H1 (cell line): ENCODE measurements at regions not wholly inside any gene's neighbourhood (a gene's known extent, or its start where the extent isn't known, plus 50 kb on each side); places are given as distances from the start of the nearest gene placed in this dataset.

Experiments
- CTCF ChIA-PET: fragments of 300-600 bp; sonication (Branson Sonifier 250); formaldehyde crosslinking; loops from one replicate; lab custom pipeline; 2021; ENCODE audit not compliant: partially characterized antibody; lab: Charles Lee
- POLR2A ChIA-PET: fragments of 300-600 bp; sonication (Branson Sonifier 250); formaldehyde crosslinking; loops from one replicate; lab custom pipeline; 2021; ENCODE audit warnings: inconsistent platforms; ENCODE audit not compliant: partially characterized antibody; lab: Charles Lee
- DNase-seq, 2 experiments: peaks; one replicate each; pipeline versions ENCODE4 v3.0.0 to v3.0.0-alpha.2; 2010 to 2022; ENCODE audit warnings: low spot score in 2 of 2, low read depth in 1 of 2, mixed read lengths in 1 of 2
- FAIRE-seq: peaks from 2 replicates; lab custom pipeline; 2011; peaks lifted over from hg19 to GRCh38; lab: Jason Lieb, UNC
- H2AFZ ChIP-seq: 2 replicates; pipeline ENCODE4 v1.8.1; 2012; ENCODE audit warnings: low read length, inconsistent platforms
- H2AK5ac ChIP-seq: 2 replicates; pipeline ENCODE4 v1.6.1; 2013; ENCODE audit warnings: low read depth, low read length
- H2BK120ac ChIP-seq: replicated peaks from 2 replicates; pipeline ENCODE3; 2013; ENCODE audit warnings: low read depth, low read length, inconsistent platforms
- H2BK12ac ChIP-seq: 2 replicates; pipeline ENCODE4 v1.6.1; 2013; ENCODE audit warnings: low read depth, low read length
- H2BK15ac ChIP-seq: 2 replicates; pipeline ENCODE4 v1.6.1; 2013; ENCODE audit warnings: low read length
- H2BK20ac ChIP-seq: 2 replicates; pipeline ENCODE4 v1.6.1; 2013; ENCODE audit warnings: low read length
- H2BK5ac ChIP-seq: 2 replicates; pipeline ENCODE4 v1.6.1; 2013; ENCODE audit warnings: low read depth, low read length
- H3K14ac ChIP-seq: 2 replicates; pipeline ENCODE4 v1.6.1; 2013; ENCODE audit warnings: inconsistent platforms; ENCODE audit not compliant: insufficient read length
- H3K18ac ChIP-seq: 2 replicates; pipeline ENCODE4 v1.6.1; 2013; ENCODE audit warnings: low read length; ENCODE audit errors: extremely low read depth
- H3K23ac ChIP-seq: 2 replicates; pipeline ENCODE4 v1.6.1; 2013; ENCODE audit warnings: inconsistent platforms; ENCODE audit not compliant: insufficient read length
- H3K23me2 ChIP-seq: 2 replicates; pipeline ENCODE4 v1.6.1; 2013; ENCODE audit warnings: low read depth, low read length
- H3K27ac ChIP-seq: 2 replicates; pipeline ENCODE4 v1.6.1; 2011; ENCODE audit warnings: low read depth, low read length, inconsistent platforms
- H3K27me3 ChIP-seq, 4 experiments: replicated peaks in 1 of 4; 1 replicate in 1 of 4; 2 replicates in 3 of 4; pipeline versions ENCODE4 v1.6.1 to v1.8.1; 2011 to 2013; ENCODE audit warnings: low read length in 3 of 4, mild to moderate bottlenecking in 3 of 4, inconsistent platforms in 2 of 4, mixed read lengths in 2 of 4, moderate library complexity in 1 of 4; ENCODE audit not compliant: control insufficient read depth in 3 of 4, insufficient read depth in 3 of 4; ENCODE audit errors: extremely low read depth in 1 of 4
- H3K36me3 ChIP-seq, 4 experiments: 2 replicates each; pipeline versions ENCODE4 v1.6.1 to v1.8.1; 2011 to 2013; ENCODE audit warnings: mild to moderate bottlenecking in 4 of 4, low read length in 3 of 4, moderate library complexity in 2 of 4, control low read depth in 1 of 4, inconsistent platforms in 1 of 4; ENCODE audit not compliant: insufficient read depth in 4 of 4, control insufficient read depth in 2 of 4
- H3K4ac ChIP-seq: replicated peaks from 2 replicates; pipeline ENCODE3; 2013; ENCODE audit warnings: low read length, low read depth, mixed read lengths, inconsistent platforms; ENCODE audit not compliant: insufficient read length
- H3K4me1 ChIP-seq, 4 experiments: replicated peaks in 1 of 4; 1 replicate in 1 of 4; 2 replicates in 3 of 4; pipeline versions ENCODE4 v1.6.1 to v1.8.1; 2011 to 2013; ENCODE audit warnings: low read length in 3 of 4, inconsistent platforms in 2 of 4, mixed read lengths in 1 of 4; ENCODE audit not compliant: insufficient read depth in 4 of 4, control insufficient read depth in 3 of 4
- H3K4me2 ChIP-seq, 2 experiments: 2 replicates each; pipeline versions ENCODE4 v1.6.1 to v1.8.1; 2011 to 2013; ENCODE audit warnings: low read depth in 2 of 2, low read length in 2 of 2, control low read depth in 1 of 2, inconsistent platforms in 1 of 2, mild to moderate bottlenecking in 1 of 2; ENCODE audit not compliant: insufficient read depth in 1 of 2
- H3K4me3 ChIP-seq, 4 experiments: fragments of 200-600, 300-600 bp in 1 of 4; sonication (generic), shearing (Covaris generic), sonication (Bioruptor Twin) in 1 of 4; 2 replicates each; pipeline versions ENCODE4 v1.5.1 to v1.8.1; 2011 to 2016; ENCODE audit warnings: low read length in 4 of 4, low read depth in 3 of 4, control low read depth in 2 of 4, inconsistent platforms in 2 of 4, mild to moderate bottlenecking in 2 of 4, mixed read lengths in 1 of 4, moderate library complexity in 1 of 4; ENCODE audit not compliant: insufficient read depth in 2 of 4; ENCODE audit errors: extremely low read depth in 1 of 4
- H3K56ac ChIP-seq: replicated peaks from 2 replicates; pipeline ENCODE3; 2013; ENCODE audit warnings: low read depth, mild to moderate bottlenecking, mixed read lengths, low read length, inconsistent platforms; ENCODE audit not compliant: insufficient read length
- H3K79me1 ChIP-seq: 2 replicates; pipeline ENCODE4 v1.6.1; 2013; ENCODE audit warnings: low read depth, low read length, control low read depth
- H3K79me2 ChIP-seq, 2 experiments: 2 replicates each; pipeline versions ENCODE4 v1.6.1 to v1.8.1; 2012 to 2013; ENCODE audit warnings: low read length in 2 of 2, mild to moderate bottlenecking in 2 of 2, inconsistent platforms in 1 of 2; ENCODE audit not compliant: insufficient read depth in 2 of 2, control insufficient read depth in 1 of 2
- H3K9ac ChIP-seq, 4 experiments: replicated peaks in 1 of 4; 1 replicate in 1 of 4; 2 replicates in 3 of 4; pipeline versions ENCODE4 v1.6.1 to v1.8.1; 2011 to 2013; ENCODE audit warnings: low read depth in 3 of 4, low read length in 3 of 4, control low read depth in 2 of 4, mild to moderate bottlenecking in 2 of 4, moderate library complexity in 2 of 4, inconsistent platforms in 1 of 4; ENCODE audit errors: extremely low read depth in 1 of 4
- H3K9me3 ChIP-seq, 2 experiments: 2 replicates each; pipeline versions ENCODE4 v1.6.1 to v1.8.1; 2012 to 2013; ENCODE audit warnings: mild to moderate bottlenecking in 2 of 2, moderate library complexity in 2 of 2, control low read depth in 1 of 2, inconsistent platforms in 1 of 2, low read depth in 1 of 2, low read length in 1 of 2, mixed read lengths in 1 of 2; ENCODE audit not compliant: insufficient read depth in 2 of 2
- H4K20me1 ChIP-seq, 2 experiments: replicated peaks in 1 of 2; 2 replicates each; pipeline versions ENCODE3 to v1.8.1; 2011 to 2013; ENCODE audit warnings: inconsistent platforms in 2 of 2, low read length in 2 of 2, mild to moderate bottlenecking in 1 of 2; ENCODE audit not compliant: insufficient read depth in 2 of 2, control insufficient read depth in 1 of 2
- H4K5ac ChIP-seq: 2 replicates; pipeline ENCODE4 v1.6.1; 2013; ENCODE audit warnings: low read length, low read depth, mixed read lengths, inconsistent platforms; ENCODE audit not compliant: insufficient read length
- H4K8ac ChIP-seq: 2 replicates; pipeline ENCODE4 v1.8.0; 2013; ENCODE audit warnings: mild to moderate bottlenecking, moderate library complexity, low read length, inconsistent platforms; ENCODE audit not compliant: insufficient read depth; ENCODE audit errors: extremely low read depth
- H4K91ac ChIP-seq: replicated peaks from 2 replicates; pipeline ENCODE3; 2013; ENCODE audit warnings: low read length, mixed read lengths, inconsistent platforms; ENCODE audit not compliant: insufficient read length
- CBX8 ChIP-seq: fragments of 300-800, 300-1000 bp; sonication (generic); IDR thresholded peaks from 2 replicates; pipeline ENCODE4 v1.7.1; 2016; ENCODE audit warnings: low read depth, low read length, borderline replicate concordance
- CEBPB ChIP-seq: IDR thresholded peaks from 2 replicates; pipeline ENCODE4 v1.6.1; 2012; ENCODE audit warnings: low read depth, low read length
- CHD2 ChIP-seq: IDR thresholded peaks from 2 replicates; pipeline ENCODE4 v1.6.1; 2012; ENCODE audit warnings: low read length, improper control_type of control experiment
- CREB1 ChIP-seq: IDR thresholded peaks from 2 replicates; pipeline ENCODE4 v1.6.1; 2012; ENCODE audit warnings: inconsistent platforms
- EZH2 ChIP-seq: fragments of 200-600 bp; sonication (generic); IDR thresholded peaks from 2 replicates; pipeline ENCODE4 v1.7.1; 2012; ENCODE audit warnings: low read depth, mild to moderate bottlenecking, moderate library complexity, low read length, inconsistent platforms; ENCODE audit not compliant: severe bottlenecking
- KDM1A ChIP-seq: fragments of 200-600, 300-600 bp; sonication (generic); IDR thresholded peaks from 2 replicates; pipeline ENCODE4 v1.7.1; 2016; ENCODE audit warnings: mild to moderate bottlenecking, low read length, borderline replicate concordance
- NANOG ChIP-seq: IDR thresholded peaks from 2 replicates; pipeline ENCODE4 v1.6.1; 2011; ENCODE audit warnings: low read length, low read depth, mild to moderate bottlenecking, inconsistent platforms; ENCODE audit not compliant: insufficient read depth, poor library complexity, severe bottlenecking
- NRF1 ChIP-seq: IDR thresholded peaks from 2 replicates; pipeline ENCODE4 v1.6.1; 2011; ENCODE audit warnings: mild to moderate bottlenecking, low read depth, low read length, improper control_type of control experiment
- RNF2 ChIP-seq: fragments of 200-900, 300-1000 bp; sonication (generic); IDR thresholded peaks from 2 replicates; pipeline ENCODE4 v1.7.1; 2016; ENCODE audit warnings: borderline replicate concordance, low read depth, mild to moderate bottlenecking, antibody characterized with exemption, low read length; ENCODE audit not compliant: poor library complexity, severe bottlenecking; ENCODE audit errors: missing control alignments
- SAP30 ChIP-seq: fragments of 300-600 bp; sonication (generic); IDR thresholded peaks from 2 replicates; pipeline ENCODE4 v1.7.1; 2012; ENCODE audit warnings: low read length, moderate library complexity, mild to moderate bottlenecking, inconsistent platforms; ENCODE audit not compliant: insufficient read depth, insufficient replicate concordance
- SIN3A ChIP-seq, 2 experiments: IDR thresholded peaks in 1 of 2; conservative IDR thresholded peaks in 1 of 2; 2 replicates each; pipeline ENCODE4 v1.6.1; 2011 to 2012; ENCODE audit warnings: low read length in 2 of 2, improper control_type of control experiment in 1 of 2, low read depth in 1 of 2, mild to moderate bottlenecking in 1 of 2
- WGBS, 2 experiments: shearing (Covaris generic) in 1 of 2; methylation state at CpG; one replicate each; pipeline versions ENCODE4 v1.1.6 to v1.1.7; 2013 to 2015; ENCODE audit warnings: low lambda C conversion rate in 2 of 2, mixed read lengths in 2 of 2, inconsistent platforms in 1 of 2, low coverage in 1 of 2, missing lambda C conversion rate in 1 of 2; ENCODE audit not compliant: insufficient replicate concordance in 2 of 2, insufficient coverage in 1 of 2, insufficient read length in 1 of 2; ENCODE audit errors: extremely low coverage in 1 of 2, missing lambda C conversion rate in 1 of 2; 5-methylcytosine and 5-hydroxymethylcytosine counted together
- TF ChIP-seq, protein P1 (sequence below), 3 experiments: IDR thresholded peaks; 1 replicate in 2 of 3; 2 replicates in 1 of 3; pipeline versions ENCODE4 v1.5.1 to v1.6.1; 2011; ENCODE audit warnings: low read length in 3 of 3, mild to moderate bottlenecking in 3 of 3, inconsistent platforms in 2 of 3, low read depth in 1 of 3, moderate library complexity in 1 of 3; ENCODE audit not compliant: insufficient read depth in 1 of 3; ENCODE audit errors: control extremely low read depth in 1 of 3

DNA sequence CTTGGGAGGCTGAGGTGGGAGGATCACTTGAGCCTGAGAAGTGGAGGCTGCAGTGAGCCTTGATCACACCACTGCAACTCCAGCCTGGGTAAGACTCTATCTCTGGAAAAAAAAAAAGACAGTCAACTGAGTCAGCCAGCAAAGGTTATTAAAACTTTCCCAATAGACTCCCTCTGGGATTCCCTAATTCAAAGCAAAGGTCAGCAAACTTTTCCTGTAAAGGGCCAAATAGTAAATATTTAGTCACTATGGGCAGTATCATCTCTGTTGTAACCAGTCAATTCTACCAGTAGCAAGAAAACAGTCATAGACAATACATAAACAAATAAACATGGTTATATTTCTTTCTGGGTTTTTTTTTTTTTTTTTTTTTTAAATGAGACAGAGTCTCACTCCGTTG lies 122.5 kb downstream of the IPO8 start:
- no CpG with 5 or more reads among the region's 1 CpG for WGBS, 2 experiments
- no peak overlapping the region for H2BK5ac ChIP-seq
- no peak for TF ChIP-seq SIN3A (conservative IDR thresholded peaks at IDR 0.05 in 1 of 2, IDR thresholded peaks at IDR 0.05 in 1 of 2; ENCODE audit: low read depth in 1 of 2, low read length in 2 of 2)
- no peak for TF ChIP-seq CHD2
- no peak for TF ChIP-seq SAP30
- no peak for TF ChIP-seq NANOG
- TF ChIP-seq, protein P1, sequence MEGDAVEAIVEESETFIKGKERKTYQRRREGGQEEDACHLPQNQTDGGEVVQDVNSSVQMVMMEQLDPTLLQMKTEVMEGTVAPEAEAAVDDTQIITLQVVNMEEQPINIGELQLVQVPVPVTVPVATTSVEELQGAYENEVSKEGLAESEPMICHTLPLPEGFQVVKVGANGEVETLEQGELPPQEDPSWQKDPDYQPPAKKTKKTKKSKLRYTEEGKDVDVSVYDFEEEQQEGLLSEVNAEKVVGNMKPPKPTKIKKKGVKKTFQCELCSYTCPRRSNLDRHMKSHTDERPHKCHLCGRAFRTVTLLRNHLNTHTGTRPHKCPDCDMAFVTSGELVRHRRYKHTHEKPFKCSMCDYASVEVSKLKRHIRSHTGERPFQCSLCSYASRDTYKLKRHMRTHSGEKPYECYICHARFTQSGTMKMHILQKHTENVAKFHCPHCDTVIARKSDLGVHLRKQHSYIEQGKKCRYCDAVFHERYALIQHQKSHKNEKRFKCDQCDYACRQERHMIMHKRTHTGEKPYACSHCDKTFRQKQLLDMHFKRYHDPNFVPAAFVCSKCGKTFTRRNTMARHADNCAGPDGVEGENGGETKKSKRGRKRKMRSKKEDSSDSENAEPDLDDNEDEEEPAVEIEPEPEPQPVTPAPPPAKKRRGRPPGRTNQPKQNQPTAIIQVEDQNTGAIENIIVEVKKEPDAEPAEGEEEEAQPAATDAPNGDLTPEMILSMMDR (IDR thresholded peaks at IDR 0.05; ENCODE audit: control extremely low read depth in 1 of 3, insufficient read depth in 1 of 3, low read depth in 1 of 3, low read length in 3 of 3) = no peak
- no peak for TF ChIP-seq EZH2
- no peak for TF ChIP-seq NRF1
- TF ChIP-seq CBX8 = no peak
- TF ChIP-seq RNF2 = no peak
- no peak for TF ChIP-seq CEBPB
- TF ChIP-seq KDM1A = no peak
- no peak for TF ChIP-seq CREB1

More for the DNA sequence above, 122.5 kb downstream of the IPO8 start:
- no peak overlapping the region for H2BK20ac ChIP-seq
- H3K14ac ChIP-seq = no peak overlapping the region
- no peak overlapping the region for H2BK15ac ChIP-seq
- no peaks in the 10 kb centered on the region for H3K79me2 ChIP-seq
- no peak overlapping the region for H3K27ac ChIP-seq
- no peak overlapping the region for H2AK5ac ChIP-seq
- H3K4me1 ChIP-seq = no peaks in the 10 kb centered on the region
- no peak for DNase-seq
- no peaks in the 10 kb centered on the region for H3K79me1 ChIP-seq
- no peak overlapping the region for H3K18ac ChIP-seq
- H3K9me3 ChIP-seq = no peaks in the 10 kb centered on the region
- H3K9ac ChIP-seq = no peak overlapping the region
- no peaks in the 10 kb centered on the region for H3K27me3 ChIP-seq
- H3K4me3 ChIP-seq = no peak overlapping the region
- H4K8ac ChIP-seq = no peak overlapping the region
- no peak overlapping the region for H2AFZ ChIP-seq
- no peak overlapping the region for H3K4ac ChIP-seq
- H4K20me1 ChIP-seq = no peaks in the 10 kb centered on the region
- H3K56ac ChIP-seq = no peak overlapping the region
- no peaks in the 10 kb centered on the region for H3K23me2 ChIP-seq
- H3K36me3 ChIP-seq = no peaks in the 10 kb centered on the region
- no peak overlapping the region for H2BK12ac ChIP-seq
- H2BK120ac ChIP-seq = no peak overlapping the region
- no peak overlapping the region for H3K4me2 ChIP-seq
- ChIA-PET CTCF (no interaction called here), POLR2A (no interaction called here)
- no peak for FAIRE-seq
- H3K23ac ChIP-seq = no peak overlapping the region
- H4K5ac ChIP-seq = no peak overlapping the region
- H4K91ac ChIP-seq = no peak overlapping the region
